Natural killer cell (primary cell): ENCODE measurements at regions not wholly inside any gene's neighbourhood (a gene's known extent, or its start where the extent isn't known, plus 50 kb on each side); places are given as distances from the start of the nearest gene placed in this dataset.

Experiments used
- ATAC-seq, 3 donors: fragments of 150-1000 bp in 2 of 3; fragments of 200-7000 bp in 1 of 3; cut with Tn5 transposase; 1 replicate in 1 of 3; 2 replicates in 2 of 3; pipeline ENCODE4 v1.10.0; 2021; ENCODE audit warnings: mild to moderate bottlenecking in 2 of 3, moderate library complexity in 2 of 3
- DNase-seq, 2 donors: peaks; one replicate each; pipeline versions ENCODE4 v3.0.0 to v3.0.0-alpha.2; 2013 to 2021; ENCODE audit warnings: mixed read lengths in 1 of 2
- H3K27ac ChIP-seq: one replicate; pipeline ENCODE4 v1.5.1; 2013; ENCODE audit warnings: mild to moderate bottlenecking, low read length
- H3K27me3 ChIP-seq: one replicate; pipeline ENCODE4 v1.6.1; 2013; ENCODE audit warnings: low read length; ENCODE audit not compliant: control insufficient read depth, insufficient read depth
- H3K36me3 ChIP-seq: one replicate; pipeline ENCODE4 v1.6.1; 2013; ENCODE audit warnings: low read length; ENCODE audit not compliant: control insufficient read depth, insufficient read depth
- H3K4me1 ChIP-seq: one replicate; pipeline ENCODE4 v1.6.1; 2013; ENCODE audit warnings: low read length; ENCODE audit not compliant: control insufficient read depth, insufficient read depth
- H3K4me3 ChIP-seq: one replicate; pipeline ENCODE4 v1.5.1; 2013; ENCODE audit warnings: low read length
- H3K9me3 ChIP-seq: one replicate; pipeline ENCODE4 v1.6.1; 2013; ENCODE audit warnings: low read length; ENCODE audit not compliant: control insufficient read depth, insufficient read depth
- H3K27ac Mint-ChIP-seq, 2 donors: one replicate each; pipeline ENCODE4 v1.8.0; 2022; ENCODE audit warnings: mild to moderate bottlenecking in 2 of 2, mixed read lengths in 2 of 2, moderate library complexity in 1 of 2
- H3K27me3 Mint-ChIP-seq, 2 donors: one replicate each; pipeline ENCODE4 v1.8.0; 2022; ENCODE audit warnings: low read depth in 2 of 2, mixed read lengths in 2 of 2
- H3K36me3 Mint-ChIP-seq: one replicate; pipeline ENCODE4 v1.8.0; 2022; ENCODE audit warnings: mixed read lengths
- H3K4me1 Mint-ChIP-seq, 2 donors: one replicate each; pipeline ENCODE4 v1.8.0; 2022; ENCODE audit warnings: mixed read lengths in 2 of 2
- H3K4me3 Mint-ChIP-seq: one replicate; pipeline ENCODE4 v1.8.0; 2022; ENCODE audit warnings: mild to moderate bottlenecking, moderate library complexity, mixed read lengths
- H3K9me3 Mint-ChIP-seq, 2 donors: one replicate each; pipeline ENCODE4 v1.8.0; 2022; ENCODE audit warnings: mixed read lengths in 2 of 2
- CTCF ChIP-seq: fragments of 200-600 bp; IDR thresholded peaks from one replicate; pipeline ENCODE4 v1.8.0; 2022; ENCODE audit warnings: antibody characterized with exemption
- WGBS: methylation state at CpG from one replicate; pipeline ENCODE4 v1.1.7; 2013; ENCODE audit warnings: missing lambda C conversion rate; ENCODE audit not compliant: insufficient coverage; 5-methylcytosine and 5-hydroxymethylcytosine counted together
- intact Hi-C: fragments of 100-400 bp; cut with micrococcal nuclease; formaldehyde crosslinking; loops from one replicate; pipeline ENCODE4 v1.14.2; 2022

DNA sequence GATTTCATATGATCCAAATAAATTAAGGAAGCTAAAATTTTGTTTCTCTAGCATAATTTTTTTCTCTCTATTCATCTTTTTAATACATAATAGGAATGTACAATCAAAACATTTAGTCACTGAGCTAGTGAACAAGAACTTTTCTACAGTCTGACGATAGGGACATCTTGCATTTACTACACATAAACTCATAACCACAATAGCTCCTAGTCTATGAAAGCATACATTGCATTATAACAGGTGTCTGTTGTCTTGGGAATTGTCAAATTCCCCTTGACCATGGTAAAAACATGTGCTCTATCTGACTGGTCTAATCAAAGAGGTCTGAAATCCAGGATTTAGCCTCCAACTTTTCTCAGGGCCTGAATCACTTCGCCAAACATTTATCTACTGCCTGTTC, 144.8 kb downstream of the FAM124B start:
- Mint-ChIP-seq H3K27ac (no peak overlapping the region), H3K4me3 (no peak overlapping the region), H3K27me3 (peaks cover 7 to 22% of the 10 kb centered on the region in 2 donors), H3K36me3 (no peaks in the 10 kb centered on the region), H3K9me3 (no peaks in the 10 kb centered on the region), H3K4me1 (peaks cover 0 to 5% of the 10 kb centered on the region in 2 donors)
- H3K36me3 ChIP-seq: no peaks in the 10 kb centered on the region
- DNase-seq: no peak
- TF ChIP-seq CTCF: no peak
- no peaks in the 10 kb centered on the region for H3K9me3 ChIP-seq
- H3K4me3 ChIP-seq: no peak overlapping the region
- WGBS: 88% methylated on average over 1 of the region's 2 CpGs
- no peak overlapping the region for H3K27ac ChIP-seq
- no peaks in the 10 kb centered on the region for H3K4me1 ChIP-seq
- no peak for ATAC-seq
- H3K27me3 ChIP-seq: peaks cover 6% of the 10 kb centered on the region
- intact Hi-C loops: no loop called here

- Mint-ChIP-seq H3K9me3 (no peaks in the 10 kb centered on the region), H3K36me3 (no peaks in the 10 kb centered on the region), H3K27ac (no peak overlapping the region), H3K27me3 (peaks cover 8 to 13% of the 10 kb centered on the region in 2 donors), H3K4me1 (no peaks in the 10 kb centered on the region), H3K4me3 (no peak overlapping the region)
- Histone ChIP-seq H3K36me3 (no peaks in the 10 kb centered on the region), H3K9me3 (no peaks in the 10 kb centered on the region), H3K4me3 (no peak overlapping the region), H3K27ac (no peak overlapping the region), H3K27me3 (peaks cover 6% of the 10 kb centered on the region), H3K4me1 (no peaks in the 10 kb centered on the region)
- intact Hi-C loops: no loop called here
- ATAC-seq (no peak), DNase-seq (no peak)
- WGBS: 100% methylated on average over 1 of the region's 1 CpG
- TF ChIP-seq CTCF: no peak
These were observed 148.4 kb downstream of the FAM124B start for GRCh38 chr2:224253464-224253863.

GRCh38 chr2:224252631-224253030, 149.3 kb downstream of the FAM124B start:
- H3K27me3 ChIP-seq: peaks cover 7% of the 10 kb centered on the region
- Mint-ChIP-seq H3K27me3 (peaks cover 8 to 12% of the 10 kb centered on the region in 2 donors), H3K27ac (no peak overlapping the region), H3K36me3 (no peaks in the 10 kb centered on the region), H3K4me1 (no peaks in the 10 kb centered on the region), H3K9me3 (no peaks in the 10 kb centered on the region), H3K4me3 (no peak overlapping the region)
- no peak overlapping the region for H3K4me3 ChIP-seq
- H3K4me1 ChIP-seq: no peaks in the 10 kb centered on the region
- no peak for ATAC-seq
- H3K27ac ChIP-seq: no peak overlapping the region
- no peaks in the 10 kb centered on the region for H3K9me3 ChIP-seq
- intact Hi-C loops: no loop called here
- DNase-seq: no peak
- H3K36me3 ChIP-seq: no peaks in the 10 kb centered on the region
- no peak for TF ChIP-seq CTCF

DNA sequence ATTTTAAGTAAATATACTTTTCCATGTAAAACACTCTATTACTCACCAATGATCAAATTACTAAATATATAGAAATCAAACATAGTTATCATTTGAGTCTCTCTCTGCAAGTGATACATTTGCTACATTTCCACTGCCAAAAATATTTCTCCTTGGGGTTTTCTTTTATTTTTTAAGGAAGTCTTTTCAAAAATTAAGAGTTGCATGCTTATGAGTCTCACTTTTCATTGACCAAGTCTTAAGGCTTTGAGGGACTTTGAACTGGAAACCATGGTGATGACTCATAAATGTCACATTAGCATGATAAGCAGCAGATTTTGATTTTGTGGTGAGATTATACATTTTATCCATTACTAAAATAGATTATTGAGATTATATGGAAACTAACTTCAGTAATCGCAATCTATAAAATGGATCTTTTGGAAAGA, 152.9 kb downstream of the FAM124B start:
- H3K4me1 Mint-ChIP-seq: no peaks in the 10 kb centered on the region
- Histone ChIP-seq H3K9me3 (no peaks in the 10 kb centered on the region), H3K36me3 (no peaks in the 10 kb centered on the region), H3K27ac (no peak overlapping the region), H3K4me1 (no peaks in the 10 kb centered on the region), H3K27me3 (peaks cover 6% of the 10 kb centered on the region), H3K4me3 (no peak overlapping the region)
- DNase-seq: no peak
- no peak overlapping the region for H3K27ac Mint-ChIP-seq
- H3K9me3 Mint-ChIP-seq: no peaks in the 10 kb centered on the region
- no peak for ATAC-seq
- no peaks in the 10 kb centered on the region for H3K36me3 Mint-ChIP-seq
- intact Hi-C loops: no loop called here
- peaks cover 5 to 10% of the 10 kb centered on the region in 2 donors for H3K27me3 Mint-ChIP-seq
- no peak overlapping the region for H3K4me3 Mint-ChIP-seq
- TF ChIP-seq CTCF: no peak
- WGBS: no CpG with 5 or more reads among the region's 1 CpG
